Trophoblast cell (in vitro differentiated cells and primary cell): ENCODE measurements at regions not wholly inside any gene's neighbourhood (a gene's known extent, or its start where the extent isn't known, plus 50 kb on each side); places are given as distances from the start of the nearest gene placed in this dataset.
"Not testable (repeated sequence)": the region's sequence is repeated elsewhere in the genome, so short reads cannot be mapped to it uniquely, and the experiment has no call there.

Experiments
- DNase-seq, 2 donors: peaks; one replicate each; pipeline ENCODE4 v3.0.0-alpha.2; 2016
- H2AFZ ChIP-seq: 2 replicates; pipeline ENCODE4 v1.6.1; 2013; ENCODE audit warnings: low read length, moderate library complexity, mild to moderate bottlenecking; ENCODE audit not compliant: insufficient read depth, poor library complexity
- H2AK5ac ChIP-seq: 2 replicates; pipeline ENCODE4 v1.6.1; 2013; ENCODE audit warnings: mild to moderate bottlenecking, low read length
- H2BK120ac ChIP-seq: 2 replicates; pipeline ENCODE4 v1.6.1; 2013; ENCODE audit warnings: low read length, mild to moderate bottlenecking, moderate library complexity; ENCODE audit not compliant: insufficient read depth, poor library complexity
- H2BK12ac ChIP-seq: 2 replicates; pipeline ENCODE4 v1.6.1; 2013; ENCODE audit warnings: mild to moderate bottlenecking, low read length, moderate library complexity
- H2BK5ac ChIP-seq: 2 replicates; pipeline ENCODE4 v1.6.1; 2013; ENCODE audit warnings: low read length, low read depth, moderate library complexity, mild to moderate bottlenecking; ENCODE audit not compliant: poor library complexity
- H3K14ac ChIP-seq: 2 replicates; pipeline ENCODE4 v1.6.1; 2013; ENCODE audit warnings: mild to moderate bottlenecking, low read length
- H3K18ac ChIP-seq: 2 replicates; pipeline ENCODE4 v1.6.1; 2013; ENCODE audit warnings: mild to moderate bottlenecking, low read length
- H3K23ac ChIP-seq: 2 replicates; pipeline ENCODE4 v1.6.1; 2013; ENCODE audit warnings: low read length
- H3K27ac ChIP-seq: 2 replicates; pipeline ENCODE4 v1.5.1; 2013; ENCODE audit warnings: low read depth, mild to moderate bottlenecking, inconsistent platforms, low read length, moderate library complexity
- H3K27me3 ChIP-seq: 2 replicates; pipeline ENCODE4 v1.6.1; 2013; ENCODE audit warnings: inconsistent platforms, mild to moderate bottlenecking, low read length, moderate library complexity; ENCODE audit not compliant: insufficient read depth
- H3K36me3 ChIP-seq, 2 experiments: 1 replicate in 1 of 2; 2 replicates in 1 of 2; pipeline ENCODE4 v1.6.1; 2013; ENCODE audit warnings: low read length in 2 of 2, mild to moderate bottlenecking in 2 of 2, moderate library complexity in 1 of 2; ENCODE audit not compliant: insufficient read depth in 2 of 2, control insufficient read depth in 1 of 2
- H3K4ac ChIP-seq: 2 replicates; pipeline ENCODE4 v1.6.1; 2013; ENCODE audit warnings: low read depth, mild to moderate bottlenecking, low read length, moderate library complexity
- H3K4me1 ChIP-seq, 2 experiments: 1 replicate in 1 of 2; 2 replicates in 1 of 2; pipeline ENCODE4 v1.6.1; 2013; ENCODE audit warnings: low read length in 2 of 2, mild to moderate bottlenecking in 2 of 2, moderate library complexity in 1 of 2; ENCODE audit not compliant: insufficient read depth in 2 of 2, control insufficient read depth in 1 of 2
- H3K4me2 ChIP-seq: 2 replicates; pipeline ENCODE4 v1.6.1; 2013; ENCODE audit warnings: inconsistent platforms, mild to moderate bottlenecking, low read length, moderate library complexity
- H3K4me3 ChIP-seq: 2 replicates; pipeline ENCODE4 v1.5.1; 2013; ENCODE audit warnings: mild to moderate bottlenecking, low read depth, low read length, inconsistent platforms
- H3K79me1 ChIP-seq: one replicate; pipeline ENCODE4 v1.6.1; 2013; ENCODE audit warnings: low read length
- H3K79me2 ChIP-seq: 2 replicates; pipeline ENCODE4 v1.6.1; 2013; ENCODE audit warnings: low read length, mild to moderate bottlenecking; ENCODE audit not compliant: control insufficient read depth, insufficient read depth, poor library complexity
- H3K9ac ChIP-seq: 2 replicates; pipeline ENCODE4 v1.6.1; 2013; ENCODE audit warnings: mild to moderate bottlenecking, low read length
- H3K9me3 ChIP-seq: 2 replicates; pipeline ENCODE4 v1.6.1; 2013; ENCODE audit warnings: low read depth, mild to moderate bottlenecking, control low read depth, inconsistent platforms, low read length; ENCODE audit not compliant: insufficient read depth
- H4K12ac ChIP-seq: 2 replicates; pipeline ENCODE4 v1.6.1; 2013; ENCODE audit warnings: low read depth, mild to moderate bottlenecking, low read length, moderate library complexity
- H4K8ac ChIP-seq: 2 replicates; pipeline ENCODE4 v1.6.1; 2013; ENCODE audit warnings: low read depth, mild to moderate bottlenecking, low read length, moderate library complexity
- H4K91ac ChIP-seq: one replicate; pipeline ENCODE4 v1.6.1; 2013; ENCODE audit warnings: low read depth, mild to moderate bottlenecking, low read length, moderate library complexity
- WGBS: extraction: QIAGEN DNeasy Blood & Tissue Kit; methylation state at CpG from one replicate; pipeline ENCODE4 v1.1.7; 2013; ENCODE audit warnings: missing lambda C conversion rate; ENCODE audit not compliant: insufficient read length, insufficient coverage; ENCODE audit errors: extremely low coverage; 5-methylcytosine and 5-hydroxymethylcytosine counted together

GRCh38 chr4:116005037-116005805 is 891.8 kb upstream of the NDST4 start:
- no CpG with 5 or more reads among the region's 3 CpGs for WGBS

GRCh38 chr4:116001291-116001690 is 887.9 kb upstream of the NDST4 start:
- no peaks in the 10 kb centered on the region for H3K79me1 ChIP-seq
- no CpG with 5 or more reads among the region's 4 CpGs for WGBS
- H2AFZ ChIP-seq = no peak overlapping the region
- H2BK12ac ChIP-seq = no peak overlapping the region
- no peak overlapping the region for H3K4me2 ChIP-seq
- H4K8ac ChIP-seq = no peak overlapping the region
- no peaks in the 10 kb centered on the region for H3K36me3 ChIP-seq
- H3K4me3 ChIP-seq = no peak overlapping the region
- H4K91ac ChIP-seq = no peak overlapping the region
- H3K18ac ChIP-seq = no peak overlapping the region
- H2AK5ac ChIP-seq = no peak overlapping the region
- H3K23ac ChIP-seq = no peak overlapping the region
- no peaks in the 10 kb centered on the region for H3K4me1 ChIP-seq
- H2BK5ac ChIP-seq = no peak overlapping the region
- no peaks in the 10 kb centered on the region for H3K79me2 ChIP-seq
- no peak overlapping the region for H4K12ac ChIP-seq
- H3K9me3 ChIP-seq = no peaks in the 10 kb centered on the region
- no peak overlapping the region for H3K9ac ChIP-seq
- DNase-seq = no peak
- H3K14ac ChIP-seq = no peak overlapping the region
- no peak overlapping the region for H2BK120ac ChIP-seq
- H3K4ac ChIP-seq = no peak overlapping the region
- H3K27ac ChIP-seq = no peak overlapping the region
- H3K27me3 ChIP-seq = no peaks in the 10 kb centered on the region

More at GRCh38 chr4:116005037-116005805, 891.8 kb upstream of the NDST4 start:
- Histone ChIP-seq H3K4ac (no peak overlapping the region), H4K12ac (no peak overlapping the region), H3K4me2 (no peak overlapping the region), H3K23ac (no peak overlapping the region), H3K4me1 (no peaks in the 10 kb centered on the region), H3K4me3 (no peak overlapping the region), H2BK12ac (no peak overlapping the region), H3K14ac (no peak overlapping the region), H3K36me3 (no peaks in the 10 kb centered on the region), H2BK5ac (no peak overlapping the region), H3K27ac (no peak overlapping the region), H3K79me2 (no peaks in the 10 kb centered on the region), H3K79me1 (no peaks in the 10 kb centered on the region), H4K8ac (no peak overlapping the region), H3K9me3 (no peaks in the 10 kb centered on the region), H3K27me3 (no peaks in the 10 kb centered on the region), H3K18ac (no peak overlapping the region), H3K9ac (no peak overlapping the region), H4K91ac (no peak overlapping the region), H2AK5ac (no peak overlapping the region), H2AFZ (no peak overlapping the region), H2BK120ac (no peak overlapping the region)
- DNase-seq = no peak

GRCh38 chr4:115986573-115986972 is 873.2 kb upstream of the NDST4 start:
- Histone ChIP-seq H2BK12ac (no peak overlapping the region), H3K27me3 (no peaks in the 10 kb centered on the region), H3K4me3 (no peak overlapping the region), H3K9ac (no peak overlapping the region), H3K9me3 (peaks cover 4% of the 10 kb centered on the region), H3K14ac (no peak overlapping the region), H2BK5ac (no peak overlapping the region), H2AK5ac (no peak overlapping the region), H3K36me3 (no peaks in the 10 kb centered on the region), H3K79me2 (no peaks in the 10 kb centered on the region), H3K23ac (no peak overlapping the region), H3K4me2 (no peak overlapping the region), H2BK120ac (no peak overlapping the region), H2AFZ (no peak overlapping the region), H3K4me1 (no peaks in the 10 kb centered on the region), H3K4ac (no peak overlapping the region), H3K18ac (no peak overlapping the region), H4K8ac (no peak overlapping the region), H4K12ac (no peak overlapping the region), H3K27ac (no peak overlapping the region), H4K91ac (no peak overlapping the region), H3K79me1 (no peaks in the 10 kb centered on the region)
- no CpG with 5 or more reads among the region's 6 CpGs for WGBS
- no peak for DNase-seq

GRCh38 chr4:115975421-115976001 is 862.1 kb upstream of the NDST4 start:
- H2BK120ac ChIP-seq, DNase-seq, H3K9ac ChIP-seq, H3K27me3 ChIP-seq, H3K4me1 ChIP-seq, H3K4ac ChIP-seq, H2AFZ ChIP-seq, H3K79me2 ChIP-seq, H3K4me2 ChIP-seq, H3K4me3 ChIP-seq, H2BK12ac ChIP-seq, H3K14ac ChIP-seq, H3K36me3 ChIP-seq, H3K18ac ChIP-seq, H3K79me1 ChIP-seq, H4K8ac ChIP-seq, H4K91ac ChIP-seq, H3K9me3 ChIP-seq, H3K27ac ChIP-seq, H2AK5ac ChIP-seq, H4K12ac ChIP-seq, H3K23ac ChIP-seq, H2BK5ac ChIP-seq: not testable (repeated sequence)
- no CpG with 5 or more reads among the region's 8 CpGs for WGBS
